Endothelial cell of umbilical vein (primary cell): ENCODE measurements at regions not wholly inside any gene's neighbourhood (a gene's known extent, or its start where the extent isn't known, plus 50 kb on each side); places are given as distances from the start of the nearest gene placed in this dataset.

Experiments used
- BruUV-seq: library from RNA; stranded (reverse); fragments of 400-500 nt; replicated peaks from 2 replicates; lab custom pipeline; 2021; lab: Mats Ljungman, UMichigan
- CTCF ChIA-PET: fragments of 300-600, 350-600 bp; sonication (Branson Sonifier 250); formaldehyde crosslinking; loops from one replicate; lab custom pipeline; 2021; ENCODE audit warnings: antibody characterized with exemption, inconsistent platforms; lab: Charles Lee
- POLR2A ChIA-PET: fragments of 300-600, 350-600 bp; sonication (Branson Sonifier 250); formaldehyde crosslinking; loops from one replicate; lab custom pipeline; 2021; ENCODE audit warnings: antibody characterized with exemption, inconsistent platforms; lab: Charles Lee
- DNase-seq: peaks from one replicate; pipeline ENCODE4 v3.0.0-alpha.2; 2011; ENCODE audit warnings: low read depth, low spot score
- FAIRE-seq: peaks from 2 replicates; lab custom pipeline; 2011; peaks lifted over from hg19 to GRCh38; lab: Jason Lieb, UNC
- H2AFZ ChIP-seq: 2 replicates; pipeline ENCODE4 v1.6.0; 2012; ENCODE audit warnings: low read depth, low read length, control low read depth, inconsistent platforms
- H3K27ac ChIP-seq: 2 replicates; pipeline ENCODE4 v1.5.1; 2011; ENCODE audit warnings: low read depth, mild to moderate bottlenecking, control low read depth, low read length, moderate library complexity; ENCODE audit not compliant: insufficient read depth
- H3K27me3 ChIP-seq, 2 experiments: 2 replicates each; pipeline versions ENCODE4 v1.6.0 to v1.6.1; 2011; ENCODE audit warnings: low read length in 2 of 2, mixed read lengths in 1 of 2; ENCODE audit not compliant: control insufficient read depth in 2 of 2, insufficient read depth in 2 of 2
- H3K36me3 ChIP-seq, 2 experiments: 2 replicates in 1 of 2; 3 replicates in 1 of 2; pipeline ENCODE4 v1.5.1; 2011; ENCODE audit warnings: low read length in 2 of 2, mild to moderate bottlenecking in 1 of 2, moderate library complexity in 1 of 2; ENCODE audit not compliant: control insufficient read depth in 2 of 2, insufficient read depth in 2 of 2; ENCODE audit errors: extremely low read depth in 1 of 2
- H3K4me1 ChIP-seq: 3 replicates; pipeline ENCODE4 v1.5.1; 2011; ENCODE audit warnings: mild to moderate bottlenecking, low read length; ENCODE audit not compliant: control insufficient read depth, insufficient read depth; ENCODE audit errors: extremely low read depth
- H3K4me2 ChIP-seq: 2 replicates; pipeline ENCODE4 v1.6.1; 2011; ENCODE audit warnings: low read length, control low read depth, mixed read lengths; ENCODE audit not compliant: insufficient read depth
- H3K4me3 ChIP-seq, 3 experiments: fragments of 200-600 bp in 1 of 3; sonication (generic), shearing (Covaris generic) in 1 of 3; replicated peaks in 1 of 3; 2 replicates each; pipeline ENCODE4 v1.5.1; 2011 to 2016; ENCODE audit warnings: control low read depth in 3 of 3, low read length in 3 of 3, mild to moderate bottlenecking in 2 of 3, inconsistent platforms in 1 of 3, low read depth in 1 of 3, moderate library complexity in 1 of 3; ENCODE audit not compliant: insufficient read depth in 1 of 3
- H3K79me2 ChIP-seq: 2 replicates; pipeline ENCODE4 v1.6.0; 2012; ENCODE audit warnings: low read length, inconsistent platforms; ENCODE audit not compliant: control insufficient read depth, insufficient read depth
- H3K9ac ChIP-seq: replicated peaks from 2 replicates; pipeline ENCODE3; 2011; ENCODE audit warnings: low read length, control low read depth; ENCODE audit not compliant: insufficient read depth; ENCODE audit errors: extremely low read depth
- H3K9me1 ChIP-seq: replicated peaks from 3 replicates; pipeline ENCODE4 v1.6.0; 2011; ENCODE audit warnings: mild to moderate bottlenecking, low read length; ENCODE audit not compliant: control insufficient read depth, insufficient read depth; ENCODE audit errors: extremely low read depth
- H3K9me3 ChIP-seq: replicated peaks from 2 replicates; pipeline ENCODE4 v1.5.1; 2012; ENCODE audit warnings: low read length, inconsistent platforms; ENCODE audit not compliant: control insufficient read depth, insufficient read depth
- H4K20me1 ChIP-seq: replicated peaks from 2 replicates; pipeline ENCODE3; 2011; ENCODE audit warnings: mild to moderate bottlenecking, low read length; ENCODE audit not compliant: control insufficient read depth, insufficient read depth; ENCODE audit errors: extremely low read depth
- CTCF ChIP-seq, 2 donors: IDR thresholded peaks; 1 replicate in 1 of 2; 2 replicates in 1 of 2; pipeline ENCODE4 v1.5.1; 2011; ENCODE audit warnings: low read length in 2 of 2, mild to moderate bottlenecking in 2 of 2, moderate library complexity in 2 of 2, control low read depth in 1 of 2, inconsistent platforms in 1 of 2, low read depth in 1 of 2; ENCODE audit not compliant: insufficient read depth in 1 of 2; ENCODE audit errors: extremely low read depth in 1 of 2
- FOS ChIP-seq: IDR thresholded peaks from 2 replicates; pipeline ENCODE4 v1.6.1; 2011; ENCODE audit warnings: mild to moderate bottlenecking, low read length, moderate library complexity, borderline replicate concordance; ENCODE audit not compliant: insufficient read depth
- GATA2 ChIP-seq: IDR thresholded peaks from 2 replicates; pipeline ENCODE4 v1.7.0; 2011; ENCODE audit warnings: low read depth, mild to moderate bottlenecking, moderate library complexity, mixed read lengths, low read length; ENCODE audit not compliant: insufficient read length, insufficient read depth
- JUN ChIP-seq: IDR thresholded peaks from 2 replicates; pipeline ENCODE4 v1.6.1; 2011; ENCODE audit warnings: borderline replicate concordance, low read depth; ENCODE audit not compliant: insufficient read length, insufficient read depth
- MYC ChIP-seq: IDR thresholded peaks from one replicate; pipeline ENCODE4 v1.6.1; 2011; ENCODE audit warnings: mild to moderate bottlenecking, low read depth, low read length
- POLR2A ChIP-seq: IDR thresholded peaks from 2 replicates; pipeline ENCODE4 v1.6.1; 2012; ENCODE audit warnings: low read depth, mild to moderate bottlenecking, control low read depth, low read length
- POLR2AphosphoS5 ChIP-seq: IDR thresholded peaks from 2 replicates; pipeline ENCODE4 v1.6.1; 2012; ENCODE audit warnings: low read depth, mild to moderate bottlenecking, control low read depth, low read length, moderate library complexity; ENCODE audit not compliant: insufficient read depth
- dilution Hi-C: fragments of 300-500 bp; cut with MboI; formaldehyde crosslinking; loops from one replicate; pipeline ENCODE4 v1.15.0; 2019; ENCODE audit warnings: low sequenced_read_pairs; ENCODE audit not compliant: extremely low pct_ligation_motif_present
- intact Hi-C: fragments of 100-400 bp; cut with micrococcal nuclease; formaldehyde crosslinking; loops from one replicate; pipeline ENCODE4 v1.10.0; 2022

DNA sequence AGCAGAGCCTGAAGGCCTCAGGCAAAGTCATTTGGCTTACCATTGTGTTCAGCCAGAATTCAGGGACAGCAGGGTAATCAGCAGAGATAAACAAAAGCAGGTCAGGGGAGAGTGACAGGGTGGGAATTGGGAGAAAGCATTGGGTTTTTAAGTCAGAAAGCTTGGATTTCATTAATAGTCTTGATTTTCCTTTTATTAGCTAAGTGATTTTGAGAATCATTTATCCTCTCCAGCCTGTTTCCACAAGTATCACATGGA lies 410.1 kb downstream of the HNRNPD start:
- no peak overlapping the region for H3K4me2 ChIP-seq
- BruUV-seq: no TSS peak
- ChIA-PET POLR2A (no interaction called here), CTCF (interaction anchor here (0.9 kb wide), 1 partner anchor 50 kb away, joined by 3 read pairs; no protein-coding TSS in a partner anchor)
- no peaks in the 10 kb centered on the region for H3K9me1 ChIP-seq
- no peaks in the 10 kb centered on the region for H3K36me3 ChIP-seq
- no peaks in the 10 kb centered on the region for H3K79me2 ChIP-seq
- TF ChIP-seq FOS: no peak
- TF ChIP-seq JUN: no peak
- no peak for TF ChIP-seq GATA2
- no peak for TF ChIP-seq POLR2AphosphoS5
- TF ChIP-seq CTCF (IDR thresholded peaks at IDR 0.05; ENCODE audit: extremely low read depth in 1 of 2, insufficient read depth in 1 of 2, low read depth in 1 of 2, low read length in 2 of 2): no peak
- TF ChIP-seq POLR2A: no peak
- no peak for TF ChIP-seq MYC
- no peaks in the 10 kb centered on the region for H3K9me3 ChIP-seq
- no peaks in the 10 kb centered on the region for H3K4me1 ChIP-seq
- H4K20me1 ChIP-seq: no peaks in the 10 kb centered on the region
- no peak for FAIRE-seq
- no peak overlapping the region for H3K27ac ChIP-seq
- no peak overlapping the region for H2AFZ ChIP-seq
- intact Hi-C loops (no loop called here), dilution Hi-C loops (no loop called here)
- H3K9ac ChIP-seq: no peak overlapping the region
- no peak overlapping the region for H3K4me3 ChIP-seq
- no peaks in the 10 kb centered on the region for H3K27me3 ChIP-seq
- no peak for DNase-seq
